Esophagus muscularis mucosa (tissue), 4 donors: ENCODE measurements at regions not wholly inside any gene's neighbourhood (a gene's known extent, or its start where the extent isn't known, plus 50 kb on each side); places are given as distances from the start of the nearest gene placed in this dataset.
"Not testable (repeated sequence)": the region's sequence is repeated elsewhere in the genome, so short reads cannot be mapped to it uniquely, and the experiment has no call there.

Source experiments
- DNase-seq: peaks from one replicate; pipeline ENCODE4 v3.0.0-alpha.2; 2017; ENCODE audit errors: extremely low spot score
- H3K27ac ChIP-seq, 4 donors: fragments of 200-600 bp; sonication (generic); replicated peaks in 1 of 4; 1 replicate in 3 of 4; 2 replicates in 1 of 4; pipeline ENCODE4 v1.5.1; 2016 to 2019; ENCODE audit warnings: mild to moderate bottlenecking in 1 of 4
- H3K27me3 ChIP-seq, 4 donors: fragments of 200-600 bp; sonication (generic); one replicate each; pipeline versions ENCODE4 v1.5.1 to v1.6.0; 2016 to 2019
- H3K36me3 ChIP-seq, 4 donors: fragments of 200-600 bp; sonication (generic); one replicate each; pipeline ENCODE4 v1.5.1; 2016 to 2019
- H3K4me1 ChIP-seq, 4 donors: fragments of 200-600 bp; sonication (generic); one replicate each; pipeline ENCODE4 v1.5.1; 2016 to 2019
- H3K4me3 ChIP-seq, 4 donors: fragments of 200-600 bp; sonication (generic); 1 replicate in 2 of 4; 2 replicates in 2 of 4; pipeline ENCODE4 v1.5.1; 2016 to 2019; ENCODE audit warnings: mild to moderate bottlenecking in 4 of 4, moderate library complexity in 1 of 4
- H3K9me3 ChIP-seq, 4 donors: fragments of 200-600 bp; sonication (generic); 1 replicate in 3 of 4; 2 replicates in 1 of 4; pipeline ENCODE4 v1.5.1; 2016 to 2019
- CTCF ChIP-seq, 3 experiments: fragments of 200-600 bp in 2 of 3; fragments of 450-650 bp in 1 of 3; sonication (generic) in 2 of 3; IDR thresholded peaks; one replicate each; pipeline ENCODE4 v1.5.1; 2017 to 2019; ENCODE audit warnings: antibody characterized with exemption in 3 of 3, mild to moderate bottlenecking in 2 of 3, moderate library complexity in 1 of 3
- EP300 ChIP-seq: sonication (generic); formaldehyde crosslinking; IDR thresholded peaks from one replicate; pipeline ENCODE4 v1.6.1; 2017; ENCODE audit warnings: antibody characterized with exemption
- POLR2A ChIP-seq: fragments of 450-650 bp; IDR thresholded peaks from one replicate; pipeline ENCODE4 v1.6.1; 2017; ENCODE audit warnings: antibody characterized with exemption, moderate library complexity, mild to moderate bottlenecking, low read depth
- POLR2AphosphoS5 ChIP-seq, 2 donors: sonication (generic); formaldehyde crosslinking; IDR thresholded peaks; one replicate each; pipeline ENCODE4 v1.6.1; 2017; ENCODE audit warnings: antibody characterized with exemption in 2 of 2
- WGBS: methylation state at CpG from one replicate; pipeline ENCODE4 v1.1.5; 2018; 5-methylcytosine and 5-hydroxymethylcytosine counted together
- intact Hi-C: fragments of 100-400 bp; cut with DNase I; formaldehyde crosslinking; loops from one replicate; pipeline ENCODE4 v1.15.1; 2023

- Histone ChIP-seq H3K4me3 (no peak overlapping the region), H3K9me3 (no peaks in the 10 kb centered on the region), H3K4me1 (no peaks in the 10 kb centered on the region), H3K27ac (no peak overlapping the region), H3K27me3 (no peaks in the 10 kb centered on the region), H3K36me3 (no peaks in the 10 kb centered on the region)
- no peak for DNase-seq
- TF ChIP-seq POLR2A (no peak), EP300 (no peak), CTCF (IDR thresholded peaks at IDR 0.05) (no peak), POLR2AphosphoS5 (IDR thresholded peaks at IDR 0.05) (no peak)
- 78% methylated on average over 2 of the region's 2 CpGs for WGBS
- intact Hi-C loops: no loop called here
Observed at GRCh38 chr10:23581906-23582450, 143.1 kb downstream of the OTUD1 start.

GRCh38 chr10:23584396-23584795, 145.5 kb downstream of the OTUD1 start:
- no peaks in the 10 kb centered on the region for H3K4me1 ChIP-seq
- H3K9me3 ChIP-seq: peaks cover 0 to 7% (median 0%) of the 10 kb centered on the region in 4 donors
- no peak overlapping the region for H3K27ac ChIP-seq
- WGBS: 86% methylated on average over 2 of the region's 2 CpGs
- H3K4me3 ChIP-seq: no peak overlapping the region
- intact Hi-C loops: no loop called here
- TF ChIP-seq POLR2A (no peak), CTCF (IDR thresholded peaks at IDR 0.05) (no peak), POLR2AphosphoS5 (IDR thresholded peaks at IDR 0.05) (no peak)
- DNase-seq: no peak
- H3K27me3 ChIP-seq: no peaks in the 10 kb centered on the region
- H3K36me3 ChIP-seq: no peaks in the 10 kb centered on the region

GRCh38 chr10:23585186-23585585, 146.3 kb downstream of the OTUD1 start:
- TF ChIP-seq POLR2A (no peak), POLR2AphosphoS5 (IDR thresholded peaks at IDR 0.05) (no peak), CTCF (IDR thresholded peaks at IDR 0.05) (no peak), EP300 (no peak)
- H3K9me3 ChIP-seq: peaks cover 0 to 7% (median 0%) of the 10 kb centered on the region in 4 donors
- intact Hi-C loops: no loop called here
- WGBS: 93% methylated on average over 1 of the region's 1 CpG
- no peaks in the 10 kb centered on the region for H3K36me3 ChIP-seq
- DNase-seq: no peak
- H3K27ac ChIP-seq: no peak overlapping the region
- no peaks in the 10 kb centered on the region for H3K4me1 ChIP-seq
- H3K27me3 ChIP-seq: no peaks in the 10 kb centered on the region
- H3K4me3 ChIP-seq: no peak overlapping the region

GRCh38 chr10:23585666-23586065, 146.8 kb downstream of the OTUD1 start:
- DNase-seq: no peak
- WGBS: 53% methylated on average over 2 of the region's 2 CpGs
- peaks cover 0 to 7% (median 0%) of the 10 kb centered on the region in 4 donors for H3K9me3 ChIP-seq
- no peaks in the 10 kb centered on the region for H3K4me1 ChIP-seq
- no peaks in the 10 kb centered on the region for H3K27me3 ChIP-seq
- TF ChIP-seq POLR2AphosphoS5 (IDR thresholded peaks at IDR 0.05): no peak
- no peak for TF ChIP-seq CTCF (IDR thresholded peaks at IDR 0.05)
- TF ChIP-seq POLR2A: no peak
- no peak for TF ChIP-seq EP300
- no peak overlapping the region for H3K27ac ChIP-seq
- no peak overlapping the region for H3K4me3 ChIP-seq
- no peaks in the 10 kb centered on the region for H3K36me3 ChIP-seq
- intact Hi-C loops: no loop called here

- intact Hi-C loops, DNase-seq, H3K9me3 ChIP-seq, H3K4me3 ChIP-seq, H3K36me3 ChIP-seq, H3K27ac ChIP-seq, H3K27me3 ChIP-seq, H3K4me1 ChIP-seq: not testable (repeated sequence)
- WGBS: 96% methylated on average over 8 of the region's 10 CpGs
Observed at GRCh38 chr10:23595278-23595677, 156.4 kb downstream of the OTUD1 start.
